WTC11 (cell line): ENCODE measurements at regions not wholly inside any gene's neighbourhood (a gene's known extent, or its start where the extent isn't known, plus 50 kb on each side); places are given as distances from the start of the nearest gene placed in this dataset.

Experiments
- ATAC-seq: fragments of 200-7000 bp; cut with Tn5 transposase; 2 replicates; pipeline ENCODE4 v1.10.0; 2021; ENCODE audit warnings: mild to moderate bottlenecking, moderate library complexity
- CTCF ChIA-PET: fragments of 300-600 bp; sonication (Branson Sonifier 250); formaldehyde crosslinking; loops from one replicate; lab custom pipeline; 2021; ENCODE audit warnings: antibody characterized with exemption; lab: Charles Lee
- POLR2A ChIA-PET: fragments of 350-600 bp; sonication (Branson Sonifier 250); formaldehyde crosslinking; loops from one replicate; lab custom pipeline; 2021; ENCODE audit warnings: antibody characterized with exemption; lab: Charles Lee
- DNase-seq: peaks from one replicate; pipeline ENCODE4 v3.0.0; 2021; ENCODE audit warnings: low spot score
- H3K27ac Mint-ChIP-seq: 2 replicates; pipeline ENCODE4 v1.8.0; 2021; ENCODE audit warnings: mixed read lengths
- H3K27me3 Mint-ChIP-seq: 2 replicates; pipeline ENCODE4 v1.8.0; 2021; ENCODE audit warnings: low read depth, mild to moderate bottlenecking, moderate library complexity, mixed read lengths
- H3K36me3 Mint-ChIP-seq: 2 replicates; pipeline ENCODE4 v1.8.0; 2021; ENCODE audit warnings: mixed read lengths
- H3K4me1 Mint-ChIP-seq: 2 replicates; pipeline ENCODE4 v1.8.0; 2022; ENCODE audit warnings: mixed read lengths
- H3K4me3 Mint-ChIP-seq: 2 replicates; pipeline ENCODE4 v1.8.0; 2021; ENCODE audit warnings: mild to moderate bottlenecking, moderate library complexity, mixed read lengths
- H3K9me3 Mint-ChIP-seq: 2 replicates; pipeline ENCODE4 v1.8.0; 2021; ENCODE audit warnings: mixed read lengths
- AR ChIP-seq: fragments of 250-450 bp; sonication (Bioruptor Pico); IDR thresholded peaks from 2 replicates; pipeline ENCODE4 v1.9.0; 2021; ENCODE audit warnings: mild to moderate bottlenecking
- CTCF ChIP-seq: fragments of 200-600 bp; IDR thresholded peaks from 2 replicates; pipeline ENCODE4 v1.8.0; 2022; ENCODE audit warnings: antibody characterized with exemption
- FOXJ3 ChIP-seq: sonication (generic); formaldehyde crosslinking; IDR thresholded peaks from 2 replicates; pipeline ENCODE4 v1.9.0; 2021; ENCODE audit warnings: missing genetic modification reagents, mild to moderate bottlenecking, borderline replicate concordance
- HMGXB4 ChIP-seq: sonication (generic); formaldehyde crosslinking; IDR thresholded peaks from 2 replicates; pipeline ENCODE4 v1.8.1; 2023; ENCODE audit warnings: mild to moderate bottlenecking, moderate library complexity, missing genetic modification reagents
- MXD4 ChIP-seq: fragments of 250-450 bp; sonication (Bioruptor Pico); IDR thresholded peaks from 2 replicates; pipeline ENCODE4 v1.8.0; 2021; ENCODE audit warnings: mild to moderate bottlenecking, moderate library complexity, borderline replicate concordance
- STAT6 ChIP-seq: sonication (generic); formaldehyde crosslinking; conservative IDR thresholded peaks from 2 replicates; pipeline ENCODE4 v1.8.1; 2023; ENCODE audit warnings: mild to moderate bottlenecking, low read depth, missing genetic modification reagents, moderate library complexity
- TCF7 ChIP-seq: sonication (generic); formaldehyde crosslinking; IDR thresholded peaks from 2 replicates; pipeline ENCODE4 v1.8.0; 2022; ENCODE audit warnings: mild to moderate bottlenecking, low read depth, missing genetic modification reagents, moderate library complexity
- TP53 ChIP-seq: sonication (generic); formaldehyde crosslinking; IDR thresholded peaks from 2 replicates; pipeline ENCODE4 v1.8.1; 2023; ENCODE audit warnings: mild to moderate bottlenecking, missing genetic modification reagents
- ZBTB43 ChIP-seq: sonication (generic); formaldehyde crosslinking; IDR thresholded peaks from 2 replicates; pipeline ENCODE4 v1.8.1; 2023; ENCODE audit warnings: mild to moderate bottlenecking, missing genetic modification reagents
- ZNF121 ChIP-seq: sonication (generic); formaldehyde crosslinking; IDR thresholded peaks from 2 replicates; pipeline ENCODE4 v1.8.0; 2023; ENCODE audit warnings: missing genetic modification reagents
- ZNF263 ChIP-seq: sonication (generic); formaldehyde crosslinking; IDR thresholded peaks from 2 replicates; pipeline ENCODE4 v1.8.1; 2022; ENCODE audit warnings: low read depth, mild to moderate bottlenecking, moderate library complexity, missing genetic modification reagents
- ZNF317 ChIP-seq: sonication (generic); formaldehyde crosslinking; IDR thresholded peaks from 2 replicates; pipeline ENCODE4 v1.8.1; 2023; ENCODE audit warnings: low read depth, mild to moderate bottlenecking, moderate library complexity, missing genetic modification reagents, borderline replicate concordance
- ZNF396 ChIP-seq: fragments of 250-450 bp; sonication (Bioruptor Pico); IDR thresholded peaks from 2 replicates; pipeline ENCODE4 v1.8.0; 2021; ENCODE audit warnings: mild to moderate bottlenecking, moderate library complexity, borderline replicate concordance
- TF ChIP-seq, protein P1 (sequence below): sonication (generic); formaldehyde crosslinking; IDR thresholded peaks from 2 replicates; pipeline ENCODE4 v1.8.0; 2022; ENCODE audit warnings: mild to moderate bottlenecking, missing genetic modification reagents
- TF ChIP-seq, protein P2 (sequence below): sonication (generic); formaldehyde crosslinking; IDR thresholded peaks from 2 replicates; pipeline ENCODE4 v1.8.1; 2022; ENCODE audit warnings: missing genetic modification reagents, borderline replicate concordance
- TF ChIP-seq, protein P3 (sequence below): sonication (generic); formaldehyde crosslinking; IDR thresholded peaks from 2 replicates; pipeline ENCODE4 v1.8.1; 2023; ENCODE audit warnings: mild to moderate bottlenecking, missing genetic modification reagents, moderate library complexity
- TF ChIP-seq, protein P4 (sequence below): sonication (generic); formaldehyde crosslinking; IDR thresholded peaks from 2 replicates; pipeline ENCODE4 v1.8.0; 2023; ENCODE audit warnings: mild to moderate bottlenecking, missing genetic modification reagents

DNA sequence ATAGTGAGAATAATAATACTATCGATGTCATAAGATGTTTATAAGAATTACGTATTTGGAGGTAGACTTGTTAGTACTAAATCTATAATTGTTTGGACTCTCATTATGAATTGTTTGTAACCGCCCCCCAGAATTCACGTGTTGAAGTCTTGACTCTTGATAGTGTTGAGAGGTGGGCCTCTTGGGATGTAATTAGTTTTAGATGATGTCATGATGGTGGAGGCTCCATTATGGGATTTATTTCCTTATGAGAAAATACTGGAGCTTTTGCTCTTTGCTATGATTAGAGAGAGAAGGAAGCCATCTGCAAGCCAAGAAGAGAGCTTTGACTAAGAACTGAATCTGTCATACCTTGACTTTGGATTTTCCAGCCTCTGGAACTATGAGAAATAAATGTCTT is 142.2 kb downstream of the PRDM9 start:
- Mint-ChIP-seq H3K9me3 (peaks cover 29% of the 10 kb centered on the region), H3K27me3 (no peaks in the 10 kb centered on the region), H3K4me1 (peaks cover 5% of the 10 kb centered on the region), H3K4me3 (no peak overlapping the region), H3K36me3 (peaks cover 10% of the 10 kb centered on the region; the same call in 1 of the 2 replicates), H3K27ac (no peak overlapping the region)
- ATAC-seq (no peak), DNase-seq (no peak)
- CTCF ChIA-PET = no interaction called here
- POLR2A ChIA-PET = no interaction called here
- TF ChIP-seq TP53 (CRISPR knock-in tag) (no peak), STAT6 (no peak), ZNF396 (CRISPR knock-in tag) (no peak), MXD4 (CRISPR knock-in tag) (no peak), CTCF (no peak), ZNF317 (CRISPR knock-in tag) (no peak), TCF7 (CRISPR knock-in tag) (no peak), AR (no peak), HMGXB4 (CRISPR knock-in tag) (no peak), ZNF121 (CRISPR knock-in tag) (no peak), FOXJ3 (CRISPR knock-in tag) (no peak), ZBTB43 (CRISPR knock-in tag) (no peak), ZNF263 (CRISPR knock-in tag) (no peak)
- TF ChIP-seq, protein P1, sequence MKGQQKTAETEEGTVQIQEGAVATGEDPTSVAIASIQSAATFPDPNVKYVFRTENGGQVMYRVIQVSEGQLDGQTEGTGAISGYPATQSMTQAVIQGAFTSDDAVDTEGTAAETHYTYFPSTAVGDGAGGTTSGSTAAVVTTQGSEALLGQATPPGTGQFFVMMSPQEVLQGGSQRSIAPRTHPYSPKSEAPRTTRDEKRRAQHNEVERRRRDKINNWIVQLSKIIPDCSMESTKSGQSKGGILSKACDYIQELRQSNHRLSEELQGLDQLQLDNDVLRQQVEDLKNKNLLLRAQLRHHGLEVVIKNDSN (CRISPR knock-in tag) = no peak
- TF ChIP-seq, protein P2, sequence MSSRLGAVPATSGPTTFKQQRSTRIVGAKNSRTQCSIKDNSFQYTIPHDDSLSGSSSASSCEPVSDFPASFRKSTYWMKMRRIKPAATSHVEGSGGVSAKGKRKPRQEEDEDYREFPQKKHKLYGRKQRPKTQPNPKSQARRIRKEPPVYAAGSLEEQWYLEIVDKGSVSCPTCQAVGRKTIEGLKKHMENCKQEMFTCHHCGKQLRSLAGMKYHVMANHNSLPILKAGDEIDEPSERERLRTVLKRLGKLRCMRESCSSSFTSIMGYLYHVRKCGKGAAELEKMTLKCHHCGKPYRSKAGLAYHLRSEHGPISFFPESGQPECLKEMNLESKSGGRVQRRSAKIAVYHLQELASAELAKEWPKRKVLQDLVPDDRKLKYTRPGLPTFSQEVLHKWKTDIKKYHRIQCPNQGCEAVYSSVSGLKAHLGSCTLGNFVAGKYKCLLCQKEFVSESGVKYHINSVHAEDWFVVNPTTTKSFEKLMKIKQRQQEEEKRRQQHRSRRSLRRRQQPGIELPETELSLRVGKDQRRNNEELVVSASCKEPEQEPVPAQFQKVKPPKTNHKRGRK = no peak
- TF ChIP-seq, protein P3, sequence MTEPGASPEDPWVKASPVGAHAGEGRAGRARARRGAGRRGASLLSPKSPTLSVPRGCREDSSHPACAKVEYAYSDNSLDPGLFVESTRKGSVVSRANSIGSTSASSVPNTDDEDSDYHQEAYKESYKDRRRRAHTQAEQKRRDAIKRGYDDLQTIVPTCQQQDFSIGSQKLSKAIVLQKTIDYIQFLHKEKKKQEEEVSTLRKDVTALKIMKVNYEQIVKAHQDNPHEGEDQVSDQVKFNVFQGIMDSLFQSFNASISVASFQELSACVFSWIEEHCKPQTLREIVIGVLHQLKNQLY (CRISPR knock-in tag) = no peak
- TF ChIP-seq, protein P4, sequence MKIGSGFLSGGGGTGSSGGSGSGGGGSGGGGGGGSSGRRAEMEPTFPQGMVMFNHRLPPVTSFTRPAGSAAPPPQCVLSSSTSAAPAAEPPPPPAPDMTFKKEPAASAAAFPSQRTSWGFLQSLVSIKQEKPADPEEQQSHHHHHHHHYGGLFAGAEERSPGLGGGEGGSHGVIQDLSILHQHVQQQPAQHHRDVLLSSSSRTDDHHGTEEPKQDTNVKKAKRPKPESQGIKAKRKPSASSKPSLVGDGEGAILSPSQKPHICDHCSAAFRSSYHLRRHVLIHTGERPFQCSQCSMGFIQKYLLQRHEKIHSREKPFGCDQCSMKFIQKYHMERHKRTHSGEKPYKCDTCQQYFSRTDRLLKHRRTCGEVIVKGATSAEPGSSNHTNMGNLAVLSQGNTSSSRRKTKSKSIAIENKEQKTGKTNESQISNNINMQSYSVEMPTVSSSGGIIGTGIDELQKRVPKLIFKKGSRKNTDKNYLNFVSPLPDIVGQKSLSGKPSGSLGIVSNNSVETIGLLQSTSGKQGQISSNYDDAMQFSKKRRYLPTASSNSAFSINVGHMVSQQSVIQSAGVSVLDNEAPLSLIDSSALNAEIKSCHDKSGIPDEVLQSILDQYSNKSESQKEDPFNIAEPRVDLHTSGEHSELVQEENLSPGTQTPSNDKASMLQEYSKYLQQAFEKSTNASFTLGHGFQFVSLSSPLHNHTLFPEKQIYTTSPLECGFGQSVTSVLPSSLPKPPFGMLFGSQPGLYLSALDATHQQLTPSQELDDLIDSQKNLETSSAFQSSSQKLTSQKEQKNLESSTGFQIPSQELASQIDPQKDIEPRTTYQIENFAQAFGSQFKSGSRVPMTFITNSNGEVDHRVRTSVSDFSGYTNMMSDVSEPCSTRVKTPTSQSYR (CRISPR knock-in tag) = no peak
